ENCODE measurements at regions not wholly inside any gene's neighbourhood (a gene's known extent, or its start where the extent isn't known, plus 50 kb on each side); places are given as distances from the start of the nearest gene placed in this dataset.

GRCh38 chr13:88104576-88104975 lies 433.4 kb downstream of the SLITRK5 start (continued):
- TF ChIP-seq, protein P1, sequence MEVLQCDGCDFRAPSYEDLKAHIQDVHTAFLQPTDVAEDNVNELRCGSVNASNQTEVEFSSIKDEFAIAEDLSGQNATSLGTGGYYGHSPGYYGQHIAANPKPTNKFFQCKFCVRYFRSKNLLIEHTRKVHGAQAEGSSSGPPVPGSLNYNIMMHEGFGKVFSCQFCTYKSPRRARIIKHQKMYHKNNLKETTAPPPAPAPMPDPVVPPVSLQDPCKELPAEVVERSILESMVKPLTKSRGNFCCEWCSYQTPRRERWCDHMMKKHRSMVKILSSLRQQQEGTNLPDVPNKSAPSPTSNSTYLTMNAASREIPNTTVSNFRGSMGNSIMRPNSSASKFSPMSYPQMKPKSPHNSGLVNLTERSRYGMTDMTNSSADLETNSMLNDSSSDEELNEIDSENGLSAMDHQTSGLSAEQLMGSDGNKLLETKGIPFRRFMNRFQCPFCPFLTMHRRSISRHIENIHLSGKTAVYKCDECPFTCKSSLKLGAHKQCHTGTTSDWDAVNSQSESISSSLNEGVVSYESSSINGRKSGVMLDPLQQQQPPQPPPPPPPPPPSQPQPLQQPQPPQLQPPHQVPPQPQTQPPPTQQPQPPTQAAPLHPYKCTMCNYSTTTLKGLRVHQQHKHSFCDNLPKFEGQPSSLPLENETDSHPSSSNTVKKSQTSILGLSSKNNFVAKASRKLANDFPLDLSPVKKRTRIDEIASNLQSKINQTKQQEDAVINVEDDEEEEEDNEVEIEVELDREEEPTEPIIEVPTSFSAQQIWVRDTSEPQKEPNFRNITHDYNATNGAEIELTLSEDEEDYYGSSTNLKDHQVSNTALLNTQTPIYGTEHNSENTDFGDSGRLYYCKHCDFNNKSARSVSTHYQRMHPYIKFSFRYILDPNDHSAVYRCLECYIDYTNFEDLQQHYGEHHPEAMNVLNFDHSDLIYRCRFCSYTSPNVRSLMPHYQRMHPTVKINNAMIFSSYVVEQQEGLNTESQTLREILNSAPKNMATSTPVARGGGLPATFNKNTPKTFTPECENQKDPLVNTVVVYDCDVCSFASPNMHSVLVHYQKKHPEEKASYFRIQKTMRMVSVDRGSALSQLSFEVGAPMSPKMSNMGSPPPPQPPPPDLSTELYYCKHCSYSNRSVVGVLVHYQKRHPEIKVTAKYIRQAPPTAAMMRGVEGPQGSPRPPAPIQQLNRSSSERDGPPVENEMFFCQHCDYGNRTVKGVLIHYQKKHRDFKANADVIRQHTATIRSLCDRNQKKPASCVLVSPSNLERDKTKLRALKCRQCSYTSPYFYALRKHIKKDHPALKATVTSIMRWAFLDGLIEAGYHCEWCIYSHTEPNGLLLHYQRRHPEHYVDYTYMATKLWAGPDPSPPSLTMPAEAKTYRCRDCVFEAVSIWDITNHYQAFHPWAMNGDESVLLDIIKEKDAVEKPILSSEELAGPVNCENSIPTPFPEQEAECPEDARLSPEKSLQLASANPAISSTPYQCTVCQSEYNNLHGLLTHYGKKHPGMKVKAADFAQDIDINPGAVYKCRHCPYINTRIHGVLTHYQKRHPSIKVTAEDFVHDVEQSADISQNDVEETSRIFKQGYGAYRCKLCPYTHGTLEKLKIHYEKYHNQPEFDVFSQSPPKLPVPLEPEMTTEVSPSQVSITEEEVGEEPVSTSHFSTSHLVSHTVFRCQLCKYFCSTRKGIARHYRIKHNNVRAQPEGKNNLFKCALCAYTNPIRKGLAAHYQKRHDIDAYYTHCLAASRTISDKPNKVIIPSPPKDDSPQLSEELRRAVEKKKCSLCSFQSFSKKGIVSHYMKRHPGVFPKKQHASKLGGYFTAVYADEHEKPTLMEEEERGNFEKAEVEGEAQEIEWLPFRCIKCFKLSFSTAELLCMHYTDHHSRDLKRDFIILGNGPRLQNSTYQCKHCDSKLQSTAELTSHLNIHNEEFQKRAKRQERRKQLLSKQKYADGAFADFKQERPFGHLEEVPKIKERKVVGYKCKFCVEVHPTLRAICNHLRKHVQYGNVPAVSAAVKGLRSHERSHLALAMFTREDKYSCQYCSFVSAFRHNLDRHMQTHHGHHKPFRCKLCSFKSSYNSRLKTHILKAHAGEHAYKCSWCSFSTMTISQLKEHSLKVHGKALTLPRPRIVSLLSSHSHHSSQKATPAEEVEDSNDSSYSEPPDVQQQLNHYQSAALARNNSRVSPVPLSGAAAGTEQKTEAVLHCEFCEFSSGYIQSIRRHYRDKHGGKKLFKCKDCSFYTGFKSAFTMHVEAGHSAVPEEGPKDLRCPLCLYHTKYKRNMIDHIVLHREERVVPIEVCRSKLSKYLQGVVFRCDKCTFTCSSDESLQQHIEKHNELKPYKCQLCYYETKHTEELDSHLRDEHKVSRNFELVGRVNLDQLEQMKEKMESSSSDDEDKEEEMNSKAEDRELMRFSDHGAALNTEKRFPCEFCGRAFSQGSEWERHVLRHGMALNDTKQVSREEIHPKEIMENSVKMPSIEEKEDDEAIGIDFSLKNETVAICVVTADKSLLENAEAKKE (CRISPR knock-in tag; IDR thresholded peaks at IDR 0.05): no peak
- no peak for TF ChIP-seq REST (IDR thresholded peaks at IDR 0.05; ENCODE audit: unreplicated experiment)
- no peak for TF ChIP-seq JUNB (IDR thresholded peaks at IDR 0.05; ENCODE audit: unreplicated experiment)
- TF ChIP-seq CREB1 (CRISPR knock-in tag; IDR thresholded peaks at IDR 0.05; ENCODE audit: low read depth): no peak

- no peak overlapping the region for H3K4me2 ChIP-seq
- H3F3A ChIP-seq (replicated peaks; ENCODE audit: low read depth): no peaks in the 10 kb centered on the region
- H3K9me3 Mint-ChIP-seq: no peaks in the 10 kb centered on the region; the same call in 1 of the 3 replicates
- H3K27me3 ChIP-seq (ENCODE audit: insufficient read depth): no peaks in the 10 kb centered on the region
- no peaks in the 10 kb centered on the region for H3K79me2 ChIP-seq (replicated peaks; ENCODE audit: insufficient read depth)
- H2AFZ ChIP-seq: no peak overlapping the region
- H3K27ac ChIP-seq (ENCODE audit: low read depth): no peak overlapping the region
- H3K4me1 ChIP-seq (ENCODE audit: insufficient read depth): 0 out of 2 replicates have a peak, but pooled peaks cover 4% of the 10 kb centered on the region
- no peaks in the 10 kb centered on the region for H3K27me3 Mint-ChIP-seq (ENCODE audit: insufficient read depth, low read depth, poor library complexity)
- DNase-seq (ENCODE audit: low spot score) (no peak), ATAC-seq (no peak)
- H3K4me3 ChIP-seq: no peak overlapping the region
- H4K20me1 ChIP-seq (replicated peaks; ENCODE audit: insufficient read depth): no peaks in the 10 kb centered on the region
- TF ChIP-seq, protein P1 (CRISPR knock-in tag; IDR thresholded peaks at IDR 0.05): no peak
- H3K36me3 Mint-ChIP-seq (ENCODE audit: low read depth): no peaks in the 10 kb centered on the region
- H3K4me3 Mint-ChIP-seq: no peak overlapping the region
- H3K9me2 ChIP-seq (ENCODE audit: insufficient read depth): no peaks in the 10 kb centered on the region
- peaks cover 6% of the 10 kb centered on the region for H3K4me1 Mint-ChIP-seq
- no peak overlapping the region for H3K27ac Mint-ChIP-seq
- no peaks in the 10 kb centered on the region for H3K36me3 ChIP-seq (ENCODE audit: insufficient read depth)
These were observed 436.4 kb downstream of the SLITRK5 start for GRCh38 chr13:88107570-88107969.

Measured in GM23338 (cell line).